A549 (cell line): ENCODE measurements at regions not wholly inside any gene's neighbourhood (a gene's known extent, or its start where the extent isn't known, plus 50 kb on each side); places are given as distances from the start of the nearest gene placed in this dataset.
"Not testable (repeated sequence)": the region's sequence is repeated elsewhere in the genome, so short reads cannot be mapped to it uniquely, and the experiment has no call there.

Source experiments
- ATAC-seq, 2 experiments: fragments of 200-7000 bp in 1 of 2; fragments of >200 bp in 1 of 2; cut with Nextera tagmentation in 1 of 2; cut with Tn5 transposase in 1 of 2; 3 replicates each; pipeline versions ENCODE4 v1.8.0 to v1.9.1; 2018 to 2020; ENCODE audit warnings: mild to moderate bottlenecking in 1 of 2, moderate library complexity in 1 of 2
- CTCF ChIA-PET: fragments of 300-600 bp; sonication (Branson Sonifier 250); formaldehyde crosslinking; extraction: SDS; loops from one replicate; lab custom pipeline; 2021; ENCODE audit warnings: antibody characterized with exemption, inconsistent platforms; lab: Yijun Ruan, JAX
- POLR2A ChIA-PET: fragments of 350-600 bp; formaldehyde crosslinking; extraction: SDS; loops from one replicate; lab custom pipeline; 2021; ENCODE audit warnings: antibody characterized with exemption, inconsistent platforms; lab: Yijun Ruan, JAX
- DNase-seq, 2 experiments: peaks; one replicate each; pipeline versions ENCODE4 v3.0.0 to v3.0.0-alpha.2; 2011 to 2016; ENCODE audit warnings: low read depth in 1 of 2, low spot score in 1 of 2
- FAIRE-seq: peaks from 2 replicates; lab custom pipeline; 2011; peaks lifted over from hg19 to GRCh38; lab: Jason Lieb, UNC
- H3K27ac ChIP-seq, 2 experiments: fragments of >200 bp; sonication (Bioruptor Twin); formaldehyde crosslinking; 3 replicates each; pipeline ENCODE4 v1.5.1; 2016 to 2017
- H3K4me1 ChIP-seq: fragments of >200 bp; sonication (Bioruptor Twin); formaldehyde crosslinking; 3 replicates; pipeline ENCODE4 v1.6.1; 2016
- H3K4me2 ChIP-seq: fragments of >200 bp; sonication (Bioruptor Twin); formaldehyde crosslinking; 3 replicates; pipeline ENCODE4 v1.6.1; 2016
- H3K4me3 ChIP-seq: fragments of >200 bp; sonication (Bioruptor Twin); formaldehyde crosslinking; 3 replicates; pipeline ENCODE4 v1.5.1; 2016
- H3K9me3 ChIP-seq: fragments of >200 bp; sonication (Bioruptor Twin); formaldehyde crosslinking; 3 replicates; pipeline ENCODE4 v1.6.1; 2016
- BHLHE40 ChIP-seq: IDR thresholded peaks from 2 replicates; pipeline ENCODE4 v1.6.1; 2012; ENCODE audit warnings: low read depth, low read length, inconsistent platforms
- CBX2 ChIP-seq: fragments of 200-600 bp; sonication (generic); IDR thresholded peaks from 2 replicates; pipeline ENCODE4 v1.6.1; 2016; ENCODE audit warnings: low read depth, mild to moderate bottlenecking, borderline replicate concordance
- CEBPB ChIP-seq, 2 experiments: fragments of >200 bp in 1 of 2; sonication (Bioruptor Twin) in 1 of 2; formaldehyde crosslinking in 1 of 2; IDR thresholded peaks; 2 replicates each; pipeline ENCODE4 v1.6.1; 2012 to 2016
- EHF ChIP-seq: fragments of 250-450 bp; sonication (Bioruptor Pico); IDR thresholded peaks from 2 replicates; pipeline ENCODE4 v1.5.0; 2020; ENCODE audit warnings: mild to moderate bottlenecking
- ESRRA ChIP-seq: fragments of 150-350 bp; IDR thresholded peaks from 2 replicates; pipeline ENCODE4 v1.6.1; 2014; ENCODE audit warnings: mild to moderate bottlenecking, low read length, borderline replicate concordance
- HEYL ChIP-seq: fragments of 250-450 bp; sonication (Bioruptor Pico); IDR thresholded peaks from 2 replicates; pipeline ENCODE4 v1.8.0; 2021; ENCODE audit warnings: mild to moderate bottlenecking, moderate library complexity
- JUN ChIP-seq, 2 experiments: fragments of >200 bp; sonication (Bioruptor Twin); formaldehyde crosslinking; IDR thresholded peaks; 2 replicates in 1 of 2; 3 replicates in 1 of 2; pipeline ENCODE4 v1.6.1; 2016 to 2017
- JUNB ChIP-seq: fragments of >200 bp; sonication (Bioruptor Twin); formaldehyde crosslinking; IDR thresholded peaks from 2 replicates; pipeline ENCODE4 v1.6.1; 2016
- KDM5A ChIP-seq: fragments of 200-600 bp; sonication (generic); IDR thresholded peaks from 2 replicates; pipeline ENCODE4 v1.6.1; 2016; ENCODE audit warnings: antibody characterized with exemption, mild to moderate bottlenecking
- NR3C1 ChIP-seq: fragments of >200 bp; sonication (Bioruptor Twin); formaldehyde crosslinking; IDR thresholded peaks from 3 replicates; pipeline ENCODE4 v1.6.1; 2017
- PHF8 ChIP-seq: fragments of 200-600 bp; sonication (generic); IDR thresholded peaks from 2 replicates; pipeline ENCODE4 v1.6.1; 2016; ENCODE audit warnings: low read depth, mild to moderate bottlenecking, antibody characterized with exemption, moderate library complexity, borderline replicate concordance
- POLR2A ChIP-seq: IDR thresholded peaks from 2 replicates; pipeline ENCODE4 v1.6.1; 2012; ENCODE audit warnings: mild to moderate bottlenecking, low read length
- RARB ChIP-seq: fragments of 250-450 bp; sonication (Bioruptor Pico); IDR thresholded peaks from 2 replicates; pipeline ENCODE4 v1.8.0; 2021; ENCODE audit warnings: mild to moderate bottlenecking, moderate library complexity
- RNF2 ChIP-seq: fragments of 200-600 bp; sonication (generic); IDR thresholded peaks from 2 replicates; pipeline ENCODE4 v1.6.1; 2016; ENCODE audit warnings: low read depth, mild to moderate bottlenecking, antibody characterized with exemption, moderate library complexity, borderline replicate concordance
- SMC3 ChIP-seq: fragments of >200 bp; sonication (Bioruptor Twin); formaldehyde crosslinking; IDR thresholded peaks from 3 replicates; pipeline ENCODE4 v1.6.1; 2018; ENCODE audit warnings: inconsistent platforms
- SREBF2 ChIP-seq: fragments of 450-650 bp; IDR thresholded peaks from 2 replicates; pipeline ENCODE4 v1.6.1; 2014; ENCODE audit warnings: mild to moderate bottlenecking, moderate library complexity
- ZC3H11A ChIP-seq: fragments of 450-650 bp; IDR thresholded peaks from 2 replicates; pipeline ENCODE4 v1.6.1; 2014; ENCODE audit warnings: antibody characterized with exemption, mild to moderate bottlenecking
- ZSCAN20 ChIP-seq: fragments of 250-450 bp; sonication (Bioruptor Pico); IDR thresholded peaks from 2 replicates; pipeline ENCODE4 v1.8.0; 2022; ENCODE audit warnings: mild to moderate bottlenecking, moderate library complexity
- WGBS: methylation state at CpG from one replicate; pipeline ENCODE4 v1.1.6; 2017; ENCODE audit errors: missing lambda C conversion rate; 5-methylcytosine and 5-hydroxymethylcytosine counted together
- TF ChIP-seq, protein P1 (sequence below): fragments of >200 bp; sonication (Bioruptor Twin); formaldehyde crosslinking; IDR thresholded peaks from 2 replicates; pipeline ENCODE4 v1.6.1; 2016
- TF ChIP-seq, protein P2 (sequence below): fragments of 200-600 bp; sonication (generic); IDR thresholded peaks from 2 replicates; pipeline ENCODE4 v1.6.1; 2016; ENCODE audit warnings: antibody characterized with exemption, mild to moderate bottlenecking, moderate library complexity
- TF ChIP-seq, protein P3 (sequence below): fragments of 250-450 bp; sonication (Bioruptor Pico); IDR thresholded peaks from 2 replicates; pipeline ENCODE4 v1.5.0; 2020; ENCODE audit warnings: low read depth, mild to moderate bottlenecking, moderate library complexity
- TF ChIP-seq, protein P4 (sequence below): IDR thresholded peaks from 2 replicates; pipeline ENCODE4 v1.6.1; 2012
- TF ChIP-seq, protein P5 (sequence below): IDR thresholded peaks from 2 replicates; pipeline ENCODE4 v1.6.1; 2012; ENCODE audit warnings: low read depth, borderline replicate concordance

DNA sequence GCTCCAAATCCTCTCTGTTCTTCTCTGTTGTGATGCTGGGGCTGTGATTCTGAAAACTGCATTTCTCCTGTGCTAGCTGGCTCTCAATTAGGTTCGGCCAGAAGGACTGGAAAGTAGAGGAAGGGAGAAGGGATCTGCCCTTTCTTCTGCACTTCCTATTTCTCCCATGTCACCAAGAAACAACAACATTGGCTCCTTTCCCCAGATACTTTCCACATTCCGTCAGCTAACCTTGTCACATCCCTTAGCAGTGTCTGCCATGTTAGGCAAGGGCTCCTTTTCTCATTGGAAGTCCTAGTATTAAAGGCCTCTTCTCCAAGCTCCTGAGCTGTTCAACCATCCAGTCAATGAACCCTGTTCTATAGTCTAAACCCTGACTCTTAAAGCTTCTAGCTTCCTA lies 171.1 kb downstream of the ZNF621 start:
- ATAC-seq (no peak), DNase-seq (no peak), FAIRE-seq (no peak)
- CTCF ChIA-PET = no interaction called here
- Histone ChIP-seq H3K9me3 (no peaks in the 10 kb centered on the region), H3K4me2 (no peak overlapping the region), H3K4me3 (no peak overlapping the region), H3K27ac (no peak overlapping the region), H3K4me1 (no peaks in the 10 kb centered on the region)
- 23% methylated on average over 2 of the region's 2 CpGs for WGBS
- POLR2A ChIA-PET = no interaction called here
- no peak for TF ChIP-seq PHF8
- TF ChIP-seq, protein P1, sequence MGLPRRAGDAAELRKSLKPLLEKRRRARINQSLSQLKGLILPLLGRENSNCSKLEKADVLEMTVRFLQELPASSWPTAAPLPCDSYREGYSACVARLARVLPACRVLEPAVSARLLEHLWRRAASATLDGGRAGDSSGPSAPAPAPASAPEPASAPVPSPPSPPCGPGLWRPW = no peak
- no peak for TF ChIP-seq SMC3

GRCh38 chr3:40698611-40699010 lies 173.9 kb downstream of the ZNF621 start:
- H3K27ac ChIP-seq, FAIRE-seq, H3K4me3 ChIP-seq, H3K9me3 ChIP-seq, POLR2A ChIA-PET, DNase-seq, H3K4me2 ChIP-seq, H3K4me1 ChIP-seq, ATAC-seq: not testable (repeated sequence)
- CTCF ChIA-PET = interaction anchor here (0.6 kb wide), 1 partner anchor 381 kb away, joined by 4 read pairs; no protein-coding TSS in a partner anchor

DNA sequence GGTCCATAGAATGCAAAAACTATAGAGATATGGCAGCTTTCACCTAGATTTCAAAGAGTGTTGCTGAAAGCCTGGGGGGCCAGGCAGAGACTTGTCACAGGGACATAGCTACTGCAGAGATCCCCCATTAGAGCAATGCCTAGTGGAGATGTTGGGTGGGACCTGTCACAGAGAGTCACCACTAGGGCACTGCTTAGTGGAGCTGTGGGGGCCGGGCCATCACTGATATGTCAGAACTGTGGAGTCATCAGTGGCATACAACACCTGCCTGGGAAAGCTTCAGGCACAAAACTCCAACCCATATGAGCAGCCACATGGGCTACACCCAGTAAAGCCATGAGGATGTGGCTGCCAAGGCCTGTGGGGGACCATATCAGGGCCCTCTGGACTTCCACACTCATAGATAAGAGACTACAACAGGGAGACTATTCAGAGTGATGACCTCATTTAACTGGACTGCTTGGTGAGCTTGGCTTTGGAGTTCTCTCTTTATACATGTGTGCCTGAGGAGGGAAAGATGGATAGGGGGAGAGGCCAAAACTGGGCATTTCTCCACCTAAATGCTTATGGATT lies 176.3 kb downstream of the ZNF621 start:
- no peak overlapping the region for H3K4me3 ChIP-seq
- DNase-seq (no peak), FAIRE-seq (no peak), ATAC-seq (no peak)
- whole genome bisulfite sequencing = 0% methylated on average over 1 of the region's 1 CpG
- H3K4me1 ChIP-seq = no peaks in the 10 kb centered on the region
- no peaks in the 10 kb centered on the region for H3K9me3 ChIP-seq
- ChIA-PET POLR2A (interaction anchor here (0.6 kb wide), 1 partner anchor 242 kb away, joined by 5 read pairs; no protein-coding TSS in a partner anchor), CTCF (no interaction called here)
- H3K4me2 ChIP-seq = no peak overlapping the region
- TF ChIP-seq, protein P2, sequence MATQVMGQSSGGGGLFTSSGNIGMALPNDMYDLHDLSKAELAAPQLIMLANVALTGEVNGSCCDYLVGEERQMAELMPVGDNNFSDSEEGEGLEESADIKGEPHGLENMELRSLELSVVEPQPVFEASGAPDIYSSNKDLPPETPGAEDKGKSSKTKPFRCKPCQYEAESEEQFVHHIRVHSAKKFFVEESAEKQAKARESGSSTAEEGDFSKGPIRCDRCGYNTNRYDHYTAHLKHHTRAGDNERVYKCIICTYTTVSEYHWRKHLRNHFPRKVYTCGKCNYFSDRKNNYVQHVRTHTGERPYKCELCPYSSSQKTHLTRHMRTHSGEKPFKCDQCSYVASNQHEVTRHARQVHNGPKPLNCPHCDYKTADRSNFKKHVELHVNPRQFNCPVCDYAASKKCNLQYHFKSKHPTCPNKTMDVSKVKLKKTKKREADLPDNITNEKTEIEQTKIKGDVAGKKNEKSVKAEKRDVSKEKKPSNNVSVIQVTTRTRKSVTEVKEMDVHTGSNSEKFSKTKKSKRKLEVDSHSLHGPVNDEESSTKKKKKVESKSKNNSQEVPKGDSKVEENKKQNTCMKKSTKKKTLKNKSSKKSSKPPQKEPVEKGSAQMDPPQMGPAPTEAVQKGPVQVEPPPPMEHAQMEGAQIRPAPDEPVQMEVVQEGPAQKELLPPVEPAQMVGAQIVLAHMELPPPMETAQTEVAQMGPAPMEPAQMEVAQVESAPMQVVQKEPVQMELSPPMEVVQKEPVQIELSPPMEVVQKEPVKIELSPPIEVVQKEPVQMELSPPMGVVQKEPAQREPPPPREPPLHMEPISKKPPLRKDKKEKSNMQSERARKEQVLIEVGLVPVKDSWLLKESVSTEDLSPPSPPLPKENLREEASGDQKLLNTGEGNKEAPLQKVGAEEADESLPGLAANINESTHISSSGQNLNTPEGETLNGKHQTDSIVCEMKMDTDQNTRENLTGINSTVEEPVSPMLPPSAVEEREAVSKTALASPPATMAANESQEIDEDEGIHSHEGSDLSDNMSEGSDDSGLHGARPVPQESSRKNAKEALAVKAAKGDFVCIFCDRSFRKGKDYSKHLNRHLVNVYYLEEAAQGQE = no peak
- TF ChIP-seq JUNB (no peak), JUN (IDR thresholded peaks at IDR 0.05) (no peak), ESRRA (no peak), CEBPB (IDR thresholded peaks at IDR 0.05) (no peak), HEYL (CRISPR knock-in tag) (no peak), NR3C1 (no peak), KDM5A (no peak)
- TF ChIP-seq, protein P3, sequence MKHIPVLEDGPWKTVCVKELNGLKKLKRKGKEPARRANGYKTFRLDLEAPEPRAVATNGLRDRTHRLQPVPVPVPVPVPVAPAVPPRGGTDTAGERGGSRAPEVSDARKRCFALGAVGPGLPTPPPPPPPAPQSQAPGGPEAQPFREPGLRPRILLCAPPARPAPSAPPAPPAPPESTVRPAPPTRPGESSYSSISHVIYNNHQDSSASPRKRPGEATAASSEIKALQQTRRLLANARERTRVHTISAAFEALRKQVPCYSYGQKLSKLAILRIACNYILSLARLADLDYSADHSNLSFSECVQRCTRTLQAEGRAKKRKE = no peak
- TF ChIP-seq, protein P4, sequence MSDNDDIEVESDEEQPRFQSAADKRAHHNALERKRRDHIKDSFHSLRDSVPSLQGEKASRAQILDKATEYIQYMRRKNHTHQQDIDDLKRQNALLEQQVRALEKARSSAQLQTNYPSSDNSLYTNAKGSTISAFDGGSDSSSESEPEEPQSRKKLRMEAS = no peak
- H3K27ac ChIP-seq = no peak overlapping the region

DNA sequence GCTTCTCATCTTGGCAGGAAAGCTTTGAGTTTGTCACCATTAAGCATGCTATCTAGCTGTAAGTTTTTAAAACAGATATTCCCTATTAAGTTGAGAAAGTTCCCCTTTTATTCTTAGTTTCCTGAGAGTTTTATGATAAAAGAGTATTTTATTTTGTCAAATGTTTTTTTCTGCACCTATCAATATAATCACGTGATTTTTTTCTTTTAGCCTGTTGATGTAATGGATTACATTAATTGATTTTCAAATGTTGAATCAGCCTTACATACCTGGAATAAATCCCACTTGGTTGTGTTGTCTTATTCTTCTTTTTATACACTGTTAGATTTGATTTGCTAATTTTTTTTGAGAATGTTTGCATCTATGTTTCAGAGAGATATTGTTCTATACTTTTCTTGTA lies 179.5 kb downstream of the ZNF621 start:
- Histone ChIP-seq H3K4me3 (no peak overlapping the region), H3K9me3 (no peaks in the 10 kb centered on the region), H3K4me1 (no peaks in the 10 kb centered on the region), H3K27ac (no peak overlapping the region), H3K4me2 (no peak overlapping the region)
- FAIRE-seq (no peak), DNase-seq (no peak), ATAC-seq (no peak)
- ChIA-PET POLR2A (no interaction called here), CTCF (no interaction called here)
- TF ChIP-seq RARB (CRISPR knock-in tag) (no peak), POLR2A (no peak), EHF (CRISPR knock-in tag) (no peak), ZSCAN20 (CRISPR knock-in tag) (no peak), ZC3H11A (no peak), CBX2 (no peak), SREBF2 (no peak), RNF2 (no peak), JUNB (no peak), BHLHE40 (no peak)
- TF ChIP-seq, protein P5, sequence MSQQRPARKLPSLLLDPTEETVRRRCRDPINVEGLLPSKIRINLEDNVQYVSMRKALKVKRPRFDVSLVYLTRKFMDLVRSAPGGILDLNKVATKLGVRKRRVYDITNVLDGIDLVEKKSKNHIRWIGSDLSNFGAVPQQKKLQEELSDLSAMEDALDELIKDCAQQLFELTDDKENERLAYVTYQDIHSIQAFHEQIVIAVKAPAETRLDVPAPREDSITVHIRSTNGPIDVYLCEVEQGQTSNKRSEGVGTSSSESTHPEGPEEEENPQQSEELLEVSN = no peak
- TF ChIP-seq, protein P2 = no peak
- 13% methylated on average over 1 of the region's 1 CpG for WGBS
